Breast epithelium (tissue), 3 donors: ENCODE measurements at regions not wholly inside any gene's neighbourhood (a gene's known extent, or its start where the extent isn't known, plus 50 kb on each side); places are given as distances from the start of the nearest gene placed in this dataset.

ENCODE experiments used
- POLR2A ChIP-seq: fragments of 450-650 bp; IDR thresholded peaks from one replicate; pipeline ENCODE4 v1.6.1; 2016; ENCODE audit warnings: antibody characterized with exemption, mild to moderate bottlenecking, moderate library complexity
- TF ChIP-seq, protein P1 (sequence below), 3 donors: fragments of 450-650 bp; IDR thresholded peaks; one replicate each; pipeline ENCODE4 v1.5.1; 2016 to 2017; ENCODE audit warnings: antibody characterized with exemption in 3 of 3, mild to moderate bottlenecking in 3 of 3, moderate library complexity in 3 of 3

DNA sequence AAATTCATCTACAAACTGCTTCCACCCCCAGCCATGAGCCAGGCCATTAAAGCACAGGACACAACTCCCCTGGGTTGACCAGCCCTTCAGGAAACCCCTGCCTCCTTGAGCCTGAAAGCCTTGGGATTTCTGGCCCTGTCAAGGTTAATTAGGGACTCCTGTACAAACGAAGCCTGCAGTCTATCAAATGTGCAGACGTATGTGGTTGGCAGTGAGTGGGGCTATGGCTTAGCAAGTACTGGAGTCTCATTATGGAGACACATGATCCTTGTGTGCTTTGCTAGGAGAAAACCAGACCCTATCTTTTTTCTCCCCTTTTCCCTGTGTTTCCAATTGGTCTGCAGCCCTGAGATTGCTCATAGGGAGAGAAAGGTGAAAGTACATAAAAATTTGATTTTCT is 588.3 kb upstream of the USP24 start:
- TF ChIP-seq, protein P1, sequence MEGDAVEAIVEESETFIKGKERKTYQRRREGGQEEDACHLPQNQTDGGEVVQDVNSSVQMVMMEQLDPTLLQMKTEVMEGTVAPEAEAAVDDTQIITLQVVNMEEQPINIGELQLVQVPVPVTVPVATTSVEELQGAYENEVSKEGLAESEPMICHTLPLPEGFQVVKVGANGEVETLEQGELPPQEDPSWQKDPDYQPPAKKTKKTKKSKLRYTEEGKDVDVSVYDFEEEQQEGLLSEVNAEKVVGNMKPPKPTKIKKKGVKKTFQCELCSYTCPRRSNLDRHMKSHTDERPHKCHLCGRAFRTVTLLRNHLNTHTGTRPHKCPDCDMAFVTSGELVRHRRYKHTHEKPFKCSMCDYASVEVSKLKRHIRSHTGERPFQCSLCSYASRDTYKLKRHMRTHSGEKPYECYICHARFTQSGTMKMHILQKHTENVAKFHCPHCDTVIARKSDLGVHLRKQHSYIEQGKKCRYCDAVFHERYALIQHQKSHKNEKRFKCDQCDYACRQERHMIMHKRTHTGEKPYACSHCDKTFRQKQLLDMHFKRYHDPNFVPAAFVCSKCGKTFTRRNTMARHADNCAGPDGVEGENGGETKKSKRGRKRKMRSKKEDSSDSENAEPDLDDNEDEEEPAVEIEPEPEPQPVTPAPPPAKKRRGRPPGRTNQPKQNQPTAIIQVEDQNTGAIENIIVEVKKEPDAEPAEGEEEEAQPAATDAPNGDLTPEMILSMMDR (IDR thresholded peaks at IDR 0.05): no peak
- no peak for TF ChIP-seq POLR2A
